Loucy (cell line): ENCODE measurements at regions not wholly inside any gene's neighbourhood (a gene's known extent, or its start where the extent isn't known, plus 50 kb on each side); places are given as distances from the start of the nearest gene placed in this dataset.

ENCODE experiments used
- EZH2phosphoT487 ChIP-seq: fragments of 200-600 bp; IDR thresholded peaks from 2 replicates; pipeline ENCODE4 v1.6.1; 2018; ENCODE audit warnings: antibody characterized with exemption, mild to moderate bottlenecking, moderate library complexity, borderline replicate concordance
- TF ChIP-seq, protein P1 (sequence below): fragments of 200-600 bp; sonication (generic); conservative IDR thresholded peaks from 2 replicates; pipeline ENCODE4 v1.5.1; 2014; ENCODE audit warnings: mild to moderate bottlenecking, antibody characterized with exemption, low read length

DNA sequence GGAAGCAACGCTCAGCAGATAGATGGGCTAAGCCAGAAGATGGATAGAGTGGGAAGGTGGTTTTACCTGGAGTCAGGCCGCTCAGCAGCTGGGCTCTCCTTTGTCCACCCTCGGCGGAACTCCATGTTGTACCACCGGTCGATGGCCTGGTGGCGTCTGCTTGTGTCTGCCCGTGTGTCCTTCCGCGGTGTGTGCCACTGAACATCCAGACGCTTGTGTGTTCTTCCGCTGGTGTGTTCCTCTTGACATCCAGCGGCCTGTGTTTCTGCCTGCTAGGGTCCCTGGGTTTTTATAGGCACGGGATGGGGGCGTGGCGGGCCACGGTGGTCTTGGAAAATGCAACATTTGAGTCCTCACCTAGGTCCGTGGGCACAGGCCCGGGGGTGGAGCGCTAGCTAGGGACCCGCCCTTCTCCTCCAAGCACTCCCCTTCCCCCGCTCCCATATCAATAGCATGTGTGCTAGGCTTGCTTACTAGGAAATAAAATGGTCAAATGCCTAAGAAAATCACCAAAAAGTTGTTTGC, 1431.7 kb upstream of the ACVR2A start:
- TF ChIP-seq, protein P1, sequence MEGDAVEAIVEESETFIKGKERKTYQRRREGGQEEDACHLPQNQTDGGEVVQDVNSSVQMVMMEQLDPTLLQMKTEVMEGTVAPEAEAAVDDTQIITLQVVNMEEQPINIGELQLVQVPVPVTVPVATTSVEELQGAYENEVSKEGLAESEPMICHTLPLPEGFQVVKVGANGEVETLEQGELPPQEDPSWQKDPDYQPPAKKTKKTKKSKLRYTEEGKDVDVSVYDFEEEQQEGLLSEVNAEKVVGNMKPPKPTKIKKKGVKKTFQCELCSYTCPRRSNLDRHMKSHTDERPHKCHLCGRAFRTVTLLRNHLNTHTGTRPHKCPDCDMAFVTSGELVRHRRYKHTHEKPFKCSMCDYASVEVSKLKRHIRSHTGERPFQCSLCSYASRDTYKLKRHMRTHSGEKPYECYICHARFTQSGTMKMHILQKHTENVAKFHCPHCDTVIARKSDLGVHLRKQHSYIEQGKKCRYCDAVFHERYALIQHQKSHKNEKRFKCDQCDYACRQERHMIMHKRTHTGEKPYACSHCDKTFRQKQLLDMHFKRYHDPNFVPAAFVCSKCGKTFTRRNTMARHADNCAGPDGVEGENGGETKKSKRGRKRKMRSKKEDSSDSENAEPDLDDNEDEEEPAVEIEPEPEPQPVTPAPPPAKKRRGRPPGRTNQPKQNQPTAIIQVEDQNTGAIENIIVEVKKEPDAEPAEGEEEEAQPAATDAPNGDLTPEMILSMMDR: no peak
- no peak for TF ChIP-seq EZH2phosphoT487
